ENCODE measurements at regions not wholly inside any gene's neighbourhood (a gene's known extent, or its start where the extent isn't known, plus 50 kb on each side); places are given as distances from the start of the nearest gene placed in this dataset.

- Histone ChIP-seq H3K4me3 (no peak overlapping the region), H3K9me3 (no peaks in the 10 kb centered on the region), H3K36me3 (no peaks in the 10 kb centered on the region), H3K4me1 (no peaks in the 10 kb centered on the region), H3K27ac (no peak overlapping the region), H3K27me3 (peaks cover 0 to 3% (median 0%) of the 10 kb centered on the region in 9 donors)
- intact Hi-C loops (cut with DNase I) = no loop called here
- DNase-seq (no peak), ATAC-seq (no peak)
- 68 to 76% (median 72%) methylated on average over 4 of the region's 4 CpGs for WGBS, 4 donors
- TF ChIP-seq POLR2A (IDR thresholded peaks at IDR 0.05) (no peak), CTCF (IDR thresholded peaks at IDR 0.05) (no peak)
These were observed 68.2 kb upstream of the WWC2 start for GRCh38 chr4:183030823-183031222.

- H3K4me1 ChIP-seq = no peaks in the 10 kb centered on the region
- TF ChIP-seq CTCF (IDR thresholded peaks at IDR 0.05) (no peak), POLR2A (IDR thresholded peaks at IDR 0.05) (no peak)
- 27 to 33% (median 31%) methylated on average over 1 of the region's 1 CpG for WGBS, 4 donors
- H3K9me3 ChIP-seq = no peaks in the 10 kb centered on the region
- DNase-seq (no peak), ATAC-seq (no peak)
- no peak overlapping the region for H3K27ac ChIP-seq
- no peaks in the 10 kb centered on the region for H3K27me3 ChIP-seq
- no peaks in the 10 kb centered on the region for H3K36me3 ChIP-seq
- intact Hi-C loops (cut with DNase I) = no loop called here
- H3K4me3 ChIP-seq = no peak overlapping the region
These were observed 68.7 kb upstream of the WWC2 start for GRCh38 chr4:183030309-183030708.

- ATAC-seq (no peak), DNase-seq (no peak)
- WGBS, 4 donors = 84 to 91% (median 88%) methylated on average over 4 of the region's 4 CpGs
- Histone ChIP-seq H3K4me1 (no peaks in the 10 kb centered on the region), H3K27ac (no peak overlapping the region), H3K36me3 (no peaks in the 10 kb centered on the region), H3K9me3 (no peaks in the 10 kb centered on the region), H3K4me3 (no peak overlapping the region), H3K27me3 (no peaks in the 10 kb centered on the region)
- intact Hi-C loops (cut with DNase I) = no loop called here
- TF ChIP-seq CTCF (IDR thresholded peaks at IDR 0.05) = no peak
- no peak for TF ChIP-seq POLR2A (IDR thresholded peaks at IDR 0.05)
These were observed 69.7 kb upstream of the WWC2 start for GRCh38 chr4:183029365-183029764.

GRCh38 chr4:183026701-183027100, 72.4 kb upstream of the WWC2 start:
- 83 to 96% (median 85%) methylated on average over 2 of the region's 2 CpGs for WGBS, 4 donors
- TF ChIP-seq CTCF (IDR thresholded peaks at IDR 0.05) = no peak
- no peak for TF ChIP-seq POLR2A (IDR thresholded peaks at IDR 0.05)
- H3K4me1 ChIP-seq = no peaks in the 10 kb centered on the region
- no peaks in the 10 kb centered on the region for H3K27me3 ChIP-seq
- H3K9me3 ChIP-seq = no peaks in the 10 kb centered on the region
- DNase-seq (no peak), ATAC-seq (no peak)
- H3K27ac ChIP-seq = no peak overlapping the region
- H3K36me3 ChIP-seq = no peaks in the 10 kb centered on the region
- intact Hi-C loops (cut with DNase I) = no loop called here
- H3K4me3 ChIP-seq = no peak overlapping the region
